GM19452 (cell line): ENCODE measurements at regions not wholly inside any gene's neighbourhood (a gene's known extent, or its start where the extent isn't known, plus 50 kb on each side); places are given as distances from the start of the nearest gene placed in this dataset.
"Not testable (repeated sequence)": the region's sequence is repeated elsewhere in the genome, so short reads cannot be mapped to it uniquely, and the experiment has no call there.

ENCODE experiments used
- ATAC-seq: cut with Tn5 transposase; IDR thresholded peaks from one replicate; pipeline ENCODE4 v1.9.1; 2021; ENCODE audit not compliant: unreplicated experiment

GRCh38 chr4:130703211-130703935 lies 1607.4 kb downstream of the C4orf33 start:
- no peak for ATAC-seq

- no peak for ATAC-seq
Observed at GRCh38 chr4:130705023-130705422, 1609.1 kb downstream of the C4orf33 start.

GRCh38 chr4:130712038-130712437 lies 1616.1 kb downstream of the C4orf33 start:
- ATAC-seq, result no peak

- no peak for ATAC-seq
Observed at GRCh38 chr4:130714006-130714405, 1618.1 kb downstream of the C4orf33 start.

- ATAC-seq, result no peak
Observed at GRCh38 chr4:130722361-130722760, 1626.4 kb downstream of the C4orf33 start.

- no peak for ATAC-seq
Observed at GRCh38 chr4:130736436-130737185, 1640.7 kb downstream of the C4orf33 start.

- ATAC-seq, result no peak
Observed at GRCh38 chr4:130738233-130738632, 1642.3 kb downstream of the C4orf33 start.

GRCh38 chr4:130747842-130748241 lies 1651.9 kb downstream of the C4orf33 start:
- no peak for ATAC-seq

GRCh38 chr4:130753926-130754325 lies 1658.0 kb downstream of the C4orf33 start:
- ATAC-seq, result no peak

- no peak for ATAC-seq
Observed at GRCh38 chr4:130760246-130760645, 1664.3 kb downstream of the C4orf33 start.

GRCh38 chr4:130767384-130767783 lies 1671.4 kb downstream of the C4orf33 start:
- not testable (repeated sequence) for ATAC-seq

- ATAC-seq, result not testable (repeated sequence)
Observed at GRCh38 chr4:130772966-130773365, 1677.0 kb downstream of the C4orf33 start.

- no peak for ATAC-seq
Observed at GRCh38 chr4:130808492-130808891, 1712.5 kb downstream of the C4orf33 start.

- ATAC-seq, result no peak
Observed at GRCh38 chr4:130812117-130812765, 1716.3 kb downstream of the C4orf33 start.

GRCh38 chr4:130814896-130815295 lies 1718.9 kb downstream of the C4orf33 start:
- no peak for ATAC-seq

GRCh38 chr4:130820448-130820847 lies 1724.5 kb downstream of the C4orf33 start:
- no peak for ATAC-seq

- no peak for ATAC-seq
Observed at GRCh38 chr4:130825284-130825683, 1729.3 kb downstream of the C4orf33 start.

GRCh38 chr4:130850019-130850524 lies 1754.1 kb downstream of the C4orf33 start:
- no peak for ATAC-seq

GRCh38 chr4:130851107-130851506 lies 1755.2 kb downstream of the C4orf33 start:
- ATAC-seq, result no peak

- ATAC-seq, result no peak
Observed at GRCh38 chr4:130851932-130852331, 1756.0 kb downstream of the C4orf33 start.

- no peak for ATAC-seq
Observed at GRCh38 chr4:130855533-130855932, 1759.6 kb downstream of the C4orf33 start.

GRCh38 chr4:130859991-130860390 lies 1764.0 kb downstream of the C4orf33 start:
- ATAC-seq, result no peak
